ENCODE measurements at regions not wholly inside any gene's neighbourhood (a gene's known extent, or its start where the extent isn't known, plus 50 kb on each side); places are given as distances from the start of the nearest gene placed in this dataset.

- WGBS (ENCODE audit: insufficient coverage) = 96% methylated on average over 1 of the region's 1 CpG
- no peak for DNase-seq
- H3K4me3 ChIP-seq (ENCODE audit: low read length) = no peak overlapping the region
- no peak overlapping the region for H3K27ac Mint-ChIP-seq
- ATAC-seq = no peak
- no peaks in the 10 kb centered on the region for H3K36me3 ChIP-seq (ENCODE audit: control insufficient read depth, insufficient read depth, low read length)
- H3K4me1 Mint-ChIP-seq = peaks cover 9 to 11% of the 10 kb centered on the region in 2 donors
- H3K27ac ChIP-seq (ENCODE audit: low read length) = no peak overlapping the region
- peaks cover 9 to 17% of the 10 kb centered on the region in 2 donors for H3K27me3 Mint-ChIP-seq (ENCODE audit: low read depth in 2 of 2)
- peaks cover 2% of the 10 kb centered on the region for H3K27me3 ChIP-seq (ENCODE audit: control insufficient read depth, insufficient read depth, low read length)
- no peaks in the 10 kb centered on the region for H3K9me3 ChIP-seq (ENCODE audit: control insufficient read depth, insufficient read depth, low read length)
- no peak for TF ChIP-seq CTCF (IDR thresholded peaks at IDR 0.05)
- no peak overlapping the region for H3K4me3 Mint-ChIP-seq
- no peaks in the 10 kb centered on the region for H3K9me3 Mint-ChIP-seq
- intact Hi-C loops (cut with micrococcal nuclease) = loop anchor here (10.0 kb wide), 1 partner anchor 87 kb away; no protein-coding TSS in a partner anchor
- peaks cover 3% of the 10 kb centered on the region for H3K4me1 ChIP-seq (ENCODE audit: control insufficient read depth, insufficient read depth, low read length)
- H3K36me3 Mint-ChIP-seq = no peaks in the 10 kb centered on the region
Observed at GRCh38 chr15:58277333-58277732, 139.2 kb downstream of the AQP9 start.

- no peaks in the 10 kb centered on the region for H3K9me3 Mint-ChIP-seq
- no peak overlapping the region for H3K27ac Mint-ChIP-seq
- H3K27ac ChIP-seq (ENCODE audit: low read length) = no peak overlapping the region
- H3K9me3 ChIP-seq (ENCODE audit: control insufficient read depth, insufficient read depth, low read length) = no peaks in the 10 kb centered on the region
- no peaks in the 10 kb centered on the region for H3K4me1 ChIP-seq (ENCODE audit: control insufficient read depth, insufficient read depth, low read length)
- no peak for ATAC-seq
- H3K4me3 ChIP-seq (ENCODE audit: low read length) = no peak overlapping the region
- H3K27me3 ChIP-seq (ENCODE audit: control insufficient read depth, insufficient read depth, low read length) = peaks cover 2% of the 10 kb centered on the region
- peaks cover 6 to 12% of the 10 kb centered on the region in 2 donors for H3K4me1 Mint-ChIP-seq
- 72% methylated on average over 3 of the region's 3 CpGs for WGBS (ENCODE audit: insufficient coverage)
- no peak for DNase-seq
- H3K27me3 Mint-ChIP-seq (ENCODE audit: low read depth in 2 of 2) = peaks cover 9 to 17% of the 10 kb centered on the region in 2 donors
- H3K36me3 Mint-ChIP-seq = no peaks in the 10 kb centered on the region
- no peak overlapping the region for H3K4me3 Mint-ChIP-seq
- no peak for TF ChIP-seq CTCF (IDR thresholded peaks at IDR 0.05)
- intact Hi-C loops (cut with micrococcal nuclease) = loop anchor here (10.0 kb wide), 1 partner anchor 86 kb away; no protein-coding TSS in a partner anchor
- no peaks in the 10 kb centered on the region for H3K36me3 ChIP-seq (ENCODE audit: control insufficient read depth, insufficient read depth, low read length)
Observed at GRCh38 chr15:58279106-58279505, 140.9 kb downstream of the AQP9 start.

- H3K27ac ChIP-seq (ENCODE audit: low read length) = no peak overlapping the region
Observed at GRCh38 chr15:58279654-58280053, 141.5 kb downstream of the AQP9 start.

More at GRCh38 chr15:58279654-58280053, 141.5 kb downstream of the AQP9 start:
- Histone ChIP-seq H3K36me3 (ENCODE audit: control insufficient read depth, insufficient read depth, low read length) (no peaks in the 10 kb centered on the region), H3K4me1 (ENCODE audit: control insufficient read depth, insufficient read depth, low read length) (no peaks in the 10 kb centered on the region), H3K9me3 (ENCODE audit: control insufficient read depth, insufficient read depth, low read length) (no peaks in the 10 kb centered on the region), H3K27me3 (ENCODE audit: control insufficient read depth, insufficient read depth, low read length) (peaks cover 2% of the 10 kb centered on the region), H3K4me3 (ENCODE audit: low read length) (no peak overlapping the region)
- Mint-ChIP-seq H3K36me3 (no peaks in the 10 kb centered on the region), H3K27me3 (ENCODE audit: low read depth in 2 of 2) (peaks cover 9 to 17% of the 10 kb centered on the region in 2 donors), H3K9me3 (no peaks in the 10 kb centered on the region), H3K27ac (no peak overlapping the region), H3K4me1 (peaks cover 6 to 12% of the 10 kb centered on the region in 2 donors), H3K4me3 (no peak overlapping the region)
- ATAC-seq (no peak), DNase-seq (no peak)
- no peak for TF ChIP-seq CTCF (IDR thresholded peaks at IDR 0.05)
- WGBS (ENCODE audit: insufficient coverage) = 86% methylated on average over 2 of the region's 2 CpGs
- intact Hi-C loops (cut with micrococcal nuclease) = loop anchor here (10.0 kb wide), 1 partner anchor 85 kb away; no protein-coding TSS in a partner anchor

Data from natural killer cell (primary cell).